Calu3 (cell line): ENCODE measurements at regions not wholly inside any gene's neighbourhood (a gene's known extent, or its start where the extent isn't known, plus 50 kb on each side); places are given as distances from the start of the nearest gene placed in this dataset.

ENCODE experiments used
- BruUV-seq: library from RNA; stranded (reverse); fragments of 400-500 nt; replicated peaks from 2 replicates; lab custom pipeline; 2021; lab: Mats Ljungman, UMichigan
- CTCF ChIA-PET: fragments of 300-600 bp; sonication (Branson Sonifier 250); formaldehyde crosslinking; loops from one replicate; lab custom pipeline; 2022; ENCODE audit warnings: antibody characterized with exemption; lab: Charles Lee
- DNase-seq: peaks from one replicate; pipeline ENCODE4 v3.0.0; 2022
- H3K27ac Mint-ChIP-seq: one replicate; pipeline ENCODE4 v1.8.0; 2022; ENCODE audit warnings: mixed read lengths; ENCODE audit not compliant: unreplicated experiment
- H3K27me3 Mint-ChIP-seq: one replicate; pipeline ENCODE4 v1.8.0; 2022; ENCODE audit warnings: mixed read lengths; ENCODE audit not compliant: unreplicated experiment
- H3K36me3 Mint-ChIP-seq: one replicate; pipeline ENCODE4 v1.8.0; 2022; ENCODE audit warnings: mild to moderate bottlenecking, moderate library complexity, mixed read lengths; ENCODE audit not compliant: insufficient read depth, unreplicated experiment
- H3K4me1 Mint-ChIP-seq: one replicate; pipeline ENCODE4 v1.8.0; 2022; ENCODE audit warnings: mild to moderate bottlenecking, low read depth, mixed read lengths; ENCODE audit not compliant: unreplicated experiment
- H3K4me3 Mint-ChIP-seq: one replicate; pipeline ENCODE4 v1.8.0; 2022; ENCODE audit warnings: mild to moderate bottlenecking, low read depth, moderate library complexity, mixed read lengths; ENCODE audit not compliant: unreplicated experiment
- H3K9me3 Mint-ChIP-seq: one replicate; pipeline ENCODE4 v1.8.0; 2022; ENCODE audit warnings: low read depth, mixed read lengths; ENCODE audit not compliant: unreplicated experiment
- intact Hi-C: fragments of 100-400 bp; cut with micrococcal nuclease; formaldehyde crosslinking; loops from one replicate; pipeline ENCODE4 v1.10.0; 2022; ENCODE audit not compliant: unreplicated experiment
- TF ChIP-seq, protein P1 (sequence below): fragments of 200-600 bp; IDR thresholded peaks from one replicate; pipeline ENCODE4 v1.8.0; 2022; ENCODE audit warnings: antibody characterized with exemption; ENCODE audit not compliant: unreplicated experiment

DNA sequence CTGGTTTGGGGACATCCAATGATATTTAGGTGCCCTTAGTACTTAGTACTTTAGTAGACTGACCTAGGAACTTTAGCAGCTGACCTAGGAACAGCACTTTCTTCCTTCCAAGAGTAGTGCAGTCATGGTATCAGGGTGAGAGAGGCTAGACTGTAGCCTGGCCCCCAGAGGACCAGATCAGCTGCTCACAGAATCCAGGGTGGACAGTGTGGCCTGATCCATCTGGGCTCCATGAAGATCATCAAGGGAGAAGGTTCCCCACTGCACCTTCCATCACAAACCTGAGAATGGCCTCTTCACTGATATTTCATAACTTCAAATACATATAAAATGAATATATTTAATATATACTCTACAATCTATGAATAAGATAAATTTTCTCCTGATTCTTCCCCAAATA lies 59.0 kb upstream of the TLR3 start:
- BruUV-seq: no TSS peak
- DNase-seq: no peak
- H3K4me3 Mint-ChIP-seq: no peak overlapping the region
- peaks cover 2% of the 10 kb centered on the region for H3K9me3 Mint-ChIP-seq
- H3K27me3 Mint-ChIP-seq: no peaks in the 10 kb centered on the region
- CTCF ChIA-PET: no interaction called here
- H3K36me3 Mint-ChIP-seq: no peaks in the 10 kb centered on the region
- intact Hi-C loops: no loop called here
- TF ChIP-seq, protein P1, sequence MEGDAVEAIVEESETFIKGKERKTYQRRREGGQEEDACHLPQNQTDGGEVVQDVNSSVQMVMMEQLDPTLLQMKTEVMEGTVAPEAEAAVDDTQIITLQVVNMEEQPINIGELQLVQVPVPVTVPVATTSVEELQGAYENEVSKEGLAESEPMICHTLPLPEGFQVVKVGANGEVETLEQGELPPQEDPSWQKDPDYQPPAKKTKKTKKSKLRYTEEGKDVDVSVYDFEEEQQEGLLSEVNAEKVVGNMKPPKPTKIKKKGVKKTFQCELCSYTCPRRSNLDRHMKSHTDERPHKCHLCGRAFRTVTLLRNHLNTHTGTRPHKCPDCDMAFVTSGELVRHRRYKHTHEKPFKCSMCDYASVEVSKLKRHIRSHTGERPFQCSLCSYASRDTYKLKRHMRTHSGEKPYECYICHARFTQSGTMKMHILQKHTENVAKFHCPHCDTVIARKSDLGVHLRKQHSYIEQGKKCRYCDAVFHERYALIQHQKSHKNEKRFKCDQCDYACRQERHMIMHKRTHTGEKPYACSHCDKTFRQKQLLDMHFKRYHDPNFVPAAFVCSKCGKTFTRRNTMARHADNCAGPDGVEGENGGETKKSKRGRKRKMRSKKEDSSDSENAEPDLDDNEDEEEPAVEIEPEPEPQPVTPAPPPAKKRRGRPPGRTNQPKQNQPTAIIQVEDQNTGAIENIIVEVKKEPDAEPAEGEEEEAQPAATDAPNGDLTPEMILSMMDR: no peak
- no peaks in the 10 kb centered on the region for H3K4me1 Mint-ChIP-seq
- no peak overlapping the region for H3K27ac Mint-ChIP-seq

DNA sequence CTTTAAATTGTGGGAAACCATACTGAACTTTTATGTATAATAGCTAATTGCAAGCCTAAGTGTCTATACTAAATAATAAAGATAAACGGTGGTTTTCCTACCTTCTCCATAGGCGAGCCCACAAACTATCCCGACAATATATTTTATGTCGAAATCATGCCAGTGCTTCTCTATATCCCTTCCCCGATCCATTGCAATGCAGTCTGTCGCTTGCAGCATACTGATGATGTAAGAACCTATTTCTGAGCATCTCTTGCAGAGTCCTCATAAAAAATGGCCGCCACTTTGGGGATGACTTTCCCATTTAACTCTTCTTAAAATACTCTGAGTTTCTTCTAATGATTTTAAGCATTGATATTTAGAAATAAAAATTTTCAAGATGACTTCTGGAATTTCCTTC lies 58.1 kb upstream of the TLR3 start:
- CTCF ChIA-PET: no interaction called here
- no peaks in the 10 kb centered on the region for H3K4me1 Mint-ChIP-seq
- no peak overlapping the region for H3K4me3 Mint-ChIP-seq
- peaks cover 2% of the 10 kb centered on the region for H3K9me3 Mint-ChIP-seq
- no peak for DNase-seq
- no peaks in the 10 kb centered on the region for H3K36me3 Mint-ChIP-seq
- H3K27me3 Mint-ChIP-seq: no peaks in the 10 kb centered on the region
- H3K27ac Mint-ChIP-seq: no peak overlapping the region
- intact Hi-C loops: no loop called here
- BruUV-seq: no TSS peak
- TF ChIP-seq, protein P1: no peak

DNA sequence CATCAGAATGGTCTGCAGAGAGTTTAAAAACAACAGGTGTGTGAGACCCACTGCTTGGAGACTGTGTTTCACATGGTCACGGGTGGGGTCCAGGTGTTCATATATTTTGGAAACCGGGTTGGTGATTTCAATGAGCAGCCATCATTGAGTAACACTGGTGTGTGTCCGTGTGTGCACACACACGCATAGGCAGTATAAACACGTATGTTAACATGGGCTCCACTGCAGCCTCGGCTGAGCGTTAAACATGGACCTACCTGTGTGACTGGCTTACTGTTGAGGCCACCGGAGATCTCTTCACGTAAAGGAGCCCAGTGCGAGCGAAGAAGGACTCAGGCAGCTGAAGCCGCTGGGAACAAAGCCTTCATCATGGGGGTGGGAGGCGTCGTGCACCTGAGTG lies 56.9 kb upstream of the TLR3 start:
- CTCF ChIA-PET: no interaction called here
- intact Hi-C loops: no loop called here
- TF ChIP-seq, protein P1: no peak
- Mint-ChIP-seq H3K36me3 (no peaks in the 10 kb centered on the region), H3K4me1 (no peaks in the 10 kb centered on the region), H3K4me3 (no peak overlapping the region), H3K27me3 (no peaks in the 10 kb centered on the region), H3K27ac (no peak overlapping the region), H3K9me3 (peaks cover 2% of the 10 kb centered on the region)
- BruUV-seq: no TSS peak
- DNase-seq: no peak

DNA sequence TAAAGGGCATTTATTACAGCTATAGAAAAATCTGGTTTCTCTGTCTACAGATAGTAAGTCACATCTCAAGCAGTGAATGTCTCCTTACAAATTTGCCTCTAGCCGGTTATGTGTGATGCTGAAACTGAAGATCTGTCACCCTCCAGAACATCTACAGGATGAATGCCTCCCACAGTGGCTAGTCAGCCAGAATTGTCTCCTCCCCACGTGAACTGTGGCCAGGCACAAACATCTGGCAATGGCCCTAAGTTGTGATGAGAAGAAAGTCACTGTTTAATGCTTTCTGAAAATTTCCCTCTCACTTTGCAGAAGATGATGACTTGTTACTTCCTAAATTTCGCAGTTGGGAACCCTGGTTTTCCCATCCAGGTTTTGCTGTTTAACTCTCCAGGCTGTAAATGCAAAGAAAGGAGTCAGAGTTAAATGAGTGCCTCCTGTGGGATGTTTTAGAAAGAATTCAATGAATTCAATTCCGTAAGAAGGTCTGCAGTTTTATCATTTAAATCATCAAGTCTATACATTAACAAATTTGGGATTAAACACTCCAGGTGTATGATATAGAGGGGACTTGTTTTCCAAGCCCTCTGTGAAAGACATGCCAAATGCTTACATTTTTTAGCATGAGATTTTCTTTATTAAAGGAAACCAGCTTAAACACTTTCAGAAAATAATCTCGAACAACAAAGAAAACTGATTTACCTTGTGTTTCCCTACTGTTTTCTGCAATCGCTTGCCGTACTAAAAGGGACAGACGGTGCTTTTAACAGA lies 55.4 kb upstream of the TLR3 start:
- DNase-seq: no peak
- Mint-ChIP-seq H3K36me3 (no peaks in the 10 kb centered on the region), H3K4me1 (no peaks in the 10 kb centered on the region), H3K27me3 (no peaks in the 10 kb centered on the region), H3K27ac (no peak overlapping the region), H3K4me3 (no peak overlapping the region), H3K9me3 (peaks cover 2% of the 10 kb centered on the region)
- TF ChIP-seq, protein P1: no peak
- intact Hi-C loops: no loop called here
- CTCF ChIA-PET: no interaction called here
- BruUV-seq: no TSS peak
